Endothelial cell of umbilical vein (primary cell): ENCODE measurements at regions not wholly inside any gene's neighbourhood (a gene's known extent, or its start where the extent isn't known, plus 50 kb on each side); places are given as distances from the start of the nearest gene placed in this dataset.

Experiments
- BruUV-seq: library from RNA; stranded (reverse); fragments of 400-500 nt; replicated peaks from 2 replicates; lab custom pipeline; 2021; lab: Mats Ljungman, UMichigan
- CTCF ChIA-PET: fragments of 300-600, 350-600 bp; sonication (Branson Sonifier 250); formaldehyde crosslinking; loops from one replicate; lab custom pipeline; 2021; ENCODE audit warnings: antibody characterized with exemption, inconsistent platforms; lab: Charles Lee
- POLR2A ChIA-PET: fragments of 300-600, 350-600 bp; sonication (Branson Sonifier 250); formaldehyde crosslinking; loops from one replicate; lab custom pipeline; 2021; ENCODE audit warnings: antibody characterized with exemption, inconsistent platforms; lab: Charles Lee
- DNase-seq: peaks from one replicate; pipeline ENCODE4 v3.0.0-alpha.2; 2011; ENCODE audit warnings: low read depth, low spot score
- FAIRE-seq: peaks from 2 replicates; lab custom pipeline; 2011; peaks lifted over from hg19 to GRCh38; lab: Jason Lieb, UNC
- H2AFZ ChIP-seq: 2 replicates; pipeline ENCODE4 v1.6.0; 2012; ENCODE audit warnings: low read depth, low read length, control low read depth, inconsistent platforms
- H3K27ac ChIP-seq: 2 replicates; pipeline ENCODE4 v1.5.1; 2011; ENCODE audit warnings: low read depth, mild to moderate bottlenecking, control low read depth, low read length, moderate library complexity; ENCODE audit not compliant: insufficient read depth
- H3K27me3 ChIP-seq, 2 experiments: 2 replicates each; pipeline versions ENCODE4 v1.6.0 to v1.6.1; 2011; ENCODE audit warnings: low read length in 2 of 2, mixed read lengths in 1 of 2; ENCODE audit not compliant: control insufficient read depth in 2 of 2, insufficient read depth in 2 of 2
- H3K36me3 ChIP-seq, 2 experiments: 2 replicates in 1 of 2; 3 replicates in 1 of 2; pipeline ENCODE4 v1.5.1; 2011; ENCODE audit warnings: low read length in 2 of 2, mild to moderate bottlenecking in 1 of 2, moderate library complexity in 1 of 2; ENCODE audit not compliant: control insufficient read depth in 2 of 2, insufficient read depth in 2 of 2; ENCODE audit errors: extremely low read depth in 1 of 2
- H3K4me1 ChIP-seq: 3 replicates; pipeline ENCODE4 v1.5.1; 2011; ENCODE audit warnings: mild to moderate bottlenecking, low read length; ENCODE audit not compliant: control insufficient read depth, insufficient read depth; ENCODE audit errors: extremely low read depth
- H3K4me2 ChIP-seq: 2 replicates; pipeline ENCODE4 v1.6.1; 2011; ENCODE audit warnings: low read length, control low read depth, mixed read lengths; ENCODE audit not compliant: insufficient read depth
- H3K4me3 ChIP-seq, 3 experiments: fragments of 200-600 bp in 1 of 3; sonication (generic), shearing (Covaris generic) in 1 of 3; replicated peaks in 1 of 3; 2 replicates each; pipeline ENCODE4 v1.5.1; 2011 to 2016; ENCODE audit warnings: control low read depth in 3 of 3, low read length in 3 of 3, mild to moderate bottlenecking in 2 of 3, inconsistent platforms in 1 of 3, low read depth in 1 of 3, moderate library complexity in 1 of 3; ENCODE audit not compliant: insufficient read depth in 1 of 3
- H3K79me2 ChIP-seq: 2 replicates; pipeline ENCODE4 v1.6.0; 2012; ENCODE audit warnings: low read length, inconsistent platforms; ENCODE audit not compliant: control insufficient read depth, insufficient read depth
- H3K9ac ChIP-seq: replicated peaks from 2 replicates; pipeline ENCODE3; 2011; ENCODE audit warnings: low read length, control low read depth; ENCODE audit not compliant: insufficient read depth; ENCODE audit errors: extremely low read depth
- H3K9me1 ChIP-seq: replicated peaks from 3 replicates; pipeline ENCODE4 v1.6.0; 2011; ENCODE audit warnings: mild to moderate bottlenecking, low read length; ENCODE audit not compliant: control insufficient read depth, insufficient read depth; ENCODE audit errors: extremely low read depth
- H3K9me3 ChIP-seq: replicated peaks from 2 replicates; pipeline ENCODE4 v1.5.1; 2012; ENCODE audit warnings: low read length, inconsistent platforms; ENCODE audit not compliant: control insufficient read depth, insufficient read depth
- H4K20me1 ChIP-seq: replicated peaks from 2 replicates; pipeline ENCODE3; 2011; ENCODE audit warnings: mild to moderate bottlenecking, low read length; ENCODE audit not compliant: control insufficient read depth, insufficient read depth; ENCODE audit errors: extremely low read depth
- CTCF ChIP-seq, 2 donors: IDR thresholded peaks; 1 replicate in 1 of 2; 2 replicates in 1 of 2; pipeline ENCODE4 v1.5.1; 2011; ENCODE audit warnings: low read length in 2 of 2, mild to moderate bottlenecking in 2 of 2, moderate library complexity in 2 of 2, control low read depth in 1 of 2, inconsistent platforms in 1 of 2, low read depth in 1 of 2; ENCODE audit not compliant: insufficient read depth in 1 of 2; ENCODE audit errors: extremely low read depth in 1 of 2
- EZH2 ChIP-seq: IDR thresholded peaks from 2 replicates; pipeline ENCODE4 v1.6.1; 2012; ENCODE audit warnings: borderline replicate concordance, low read depth, mild to moderate bottlenecking, moderate library complexity, low read length, inconsistent platforms; ENCODE audit not compliant: severe bottlenecking
- FOS ChIP-seq: IDR thresholded peaks from 2 replicates; pipeline ENCODE4 v1.6.1; 2011; ENCODE audit warnings: mild to moderate bottlenecking, low read length, moderate library complexity, borderline replicate concordance; ENCODE audit not compliant: insufficient read depth
- GATA2 ChIP-seq: IDR thresholded peaks from 2 replicates; pipeline ENCODE4 v1.7.0; 2011; ENCODE audit warnings: low read depth, mild to moderate bottlenecking, moderate library complexity, mixed read lengths, low read length; ENCODE audit not compliant: insufficient read length, insufficient read depth
- JUN ChIP-seq: IDR thresholded peaks from 2 replicates; pipeline ENCODE4 v1.6.1; 2011; ENCODE audit warnings: borderline replicate concordance, low read depth; ENCODE audit not compliant: insufficient read length, insufficient read depth
- MYC ChIP-seq: IDR thresholded peaks from one replicate; pipeline ENCODE4 v1.6.1; 2011; ENCODE audit warnings: mild to moderate bottlenecking, low read depth, low read length
- POLR2A ChIP-seq: IDR thresholded peaks from 2 replicates; pipeline ENCODE4 v1.6.1; 2012; ENCODE audit warnings: low read depth, mild to moderate bottlenecking, control low read depth, low read length
- POLR2AphosphoS5 ChIP-seq: IDR thresholded peaks from 2 replicates; pipeline ENCODE4 v1.6.1; 2012; ENCODE audit warnings: low read depth, mild to moderate bottlenecking, control low read depth, low read length, moderate library complexity; ENCODE audit not compliant: insufficient read depth
- dilution Hi-C: fragments of 300-500 bp; cut with MboI; formaldehyde crosslinking; loops from one replicate; pipeline ENCODE4 v1.15.0; 2019; ENCODE audit warnings: low sequenced_read_pairs; ENCODE audit not compliant: extremely low pct_ligation_motif_present
- intact Hi-C: fragments of 100-400 bp; cut with micrococcal nuclease; formaldehyde crosslinking; loops from one replicate; pipeline ENCODE4 v1.10.0; 2022
- TF ChIP-seq, protein P1 (sequence below): IDR thresholded peaks from 2 replicates; pipeline ENCODE4 v1.6.1; 2011; ENCODE audit not compliant: insufficient read depth, insufficient read length

GRCh38 chr22:22957090-22957489 is 69.5 kb downstream of the IGLL5 start:
- no peaks in the 10 kb centered on the region for H3K9me3 ChIP-seq
- no peak for FAIRE-seq
- peaks cover 10 to 21% of the 10 kb centered on the region in 2 experiments for H3K27me3 ChIP-seq
- TF ChIP-seq POLR2A: no peak
- no peak for TF ChIP-seq POLR2AphosphoS5
- TF ChIP-seq EZH2: no peak
- TF ChIP-seq MYC: no peak
- no peak for TF ChIP-seq GATA2
- no peak for TF ChIP-seq JUN
- TF ChIP-seq, protein P1, sequence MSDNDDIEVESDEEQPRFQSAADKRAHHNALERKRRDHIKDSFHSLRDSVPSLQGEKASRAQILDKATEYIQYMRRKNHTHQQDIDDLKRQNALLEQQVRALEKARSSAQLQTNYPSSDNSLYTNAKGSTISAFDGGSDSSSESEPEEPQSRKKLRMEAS: no peak
- no peak for TF ChIP-seq CTCF (IDR thresholded peaks at IDR 0.05; ENCODE audit: extremely low read depth in 1 of 2, insufficient read depth in 1 of 2, low read depth in 1 of 2, low read length in 2 of 2)
- no peak for TF ChIP-seq FOS
- H3K27ac ChIP-seq: no peak overlapping the region
- BruUV-seq: no TSS peak
- ChIA-PET CTCF (interaction anchor here (0.7 to 7.6 kb wide), 19 partner anchors 9 to 634 kb away, joined by 3 to 401 read pairs (median 5); no protein-coding TSS in a partner anchor), POLR2A (no interaction called here)
- no peaks in the 10 kb centered on the region for H3K36me3 ChIP-seq
- intact Hi-C loops (no loop called here), dilution Hi-C loops (no loop called here)
- no peaks in the 10 kb centered on the region for H3K4me1 ChIP-seq
- no peak for DNase-seq
- H3K9ac ChIP-seq: no peak overlapping the region
- H2AFZ ChIP-seq: no peak overlapping the region
- no peaks in the 10 kb centered on the region for H3K79me2 ChIP-seq
- no peak overlapping the region for H3K4me3 ChIP-seq
- H4K20me1 ChIP-seq: no peaks in the 10 kb centered on the region
- no peaks in the 10 kb centered on the region for H3K9me1 ChIP-seq
- H3K4me2 ChIP-seq: no peak overlapping the region
